ENCODE measurements at regions not wholly inside any gene's neighbourhood (a gene's known extent, or its start where the extent isn't known, plus 50 kb on each side); places are given as distances from the start of the nearest gene placed in this dataset.
A peak's percentile ranks its signal among the peaks of the same experiment; 100 is the strongest.

GRCh38 chr1:60488847-60489246 is 415.3 kb upstream of the C1orf87 start:
- no peak overlapping the region for H3K4me3 ChIP-seq (ENCODE audit: low read depth, poor library complexity, severe bottlenecking)
- no peak for TF ChIP-seq CTCF (IDR thresholded peaks at IDR 0.05)
- TF ChIP-seq POLR2A (IDR thresholded peaks at IDR 0.05), result no peak
- DNase-seq (ENCODE audit: low spot score in 2 of 2), result peak in 1 of 2 donors; percentile 64
- intact Hi-C loops (cut with DNase I; ENCODE audit: low total_unique reads), result no loop called here

DNA sequence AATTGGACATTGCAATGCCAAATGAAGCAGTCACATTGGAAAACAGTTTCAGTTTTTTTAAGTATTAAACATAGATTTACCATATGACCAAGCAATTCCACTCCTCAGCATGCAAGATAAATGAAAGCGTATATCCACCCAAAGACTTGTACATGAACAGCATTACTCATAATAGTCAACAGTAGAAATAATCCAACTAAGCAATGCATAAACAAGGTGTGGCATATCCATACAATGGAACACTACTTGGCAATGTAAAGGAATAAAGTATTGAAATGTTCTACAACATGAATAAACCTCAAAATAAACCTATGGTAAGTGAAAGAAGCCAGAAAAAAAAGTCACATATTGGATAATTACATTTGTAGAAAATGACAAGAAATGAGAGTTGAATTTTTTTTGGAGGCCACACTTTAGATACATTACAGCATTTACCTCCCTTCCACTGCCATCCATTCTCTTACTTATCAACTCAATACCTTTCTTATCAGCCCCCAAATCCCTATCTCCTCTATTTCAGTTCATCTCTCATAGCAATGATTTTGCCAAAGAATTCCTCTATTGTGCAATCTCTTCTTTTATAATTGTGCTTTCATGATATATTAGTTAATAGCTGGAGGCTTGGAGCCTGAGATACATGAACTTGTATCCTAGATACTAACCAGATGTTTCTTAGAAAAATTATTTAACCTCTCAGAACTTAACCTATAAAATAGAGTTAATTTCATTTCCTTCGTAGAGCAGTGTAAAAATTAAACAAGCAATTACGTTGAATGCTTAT is 414.2 kb upstream of the C1orf87 start:
- intact Hi-C loops (cut with DNase I; ENCODE audit: low total_unique reads), result no loop called here
- WGBS, 2 donors, result 59 to 80% methylated on average over 3 of the region's 3 CpGs
- TF ChIP-seq POLR2A (IDR thresholded peaks at IDR 0.05) (no peak), CTCF (IDR thresholded peaks at IDR 0.05) (no peak)
- no peak overlapping the region for H3K4me3 ChIP-seq (ENCODE audit: low read depth, poor library complexity, severe bottlenecking)
- DNase-seq (ENCODE audit: low spot score in 2 of 2), result no peak

- WGBS, 2 donors, result 38 to 47% methylated on average over 3 of the region's 3 CpGs
Measured at GRCh38 chr1:60483509-60483908, 409.9 kb upstream of the C1orf87 start.

DNA sequence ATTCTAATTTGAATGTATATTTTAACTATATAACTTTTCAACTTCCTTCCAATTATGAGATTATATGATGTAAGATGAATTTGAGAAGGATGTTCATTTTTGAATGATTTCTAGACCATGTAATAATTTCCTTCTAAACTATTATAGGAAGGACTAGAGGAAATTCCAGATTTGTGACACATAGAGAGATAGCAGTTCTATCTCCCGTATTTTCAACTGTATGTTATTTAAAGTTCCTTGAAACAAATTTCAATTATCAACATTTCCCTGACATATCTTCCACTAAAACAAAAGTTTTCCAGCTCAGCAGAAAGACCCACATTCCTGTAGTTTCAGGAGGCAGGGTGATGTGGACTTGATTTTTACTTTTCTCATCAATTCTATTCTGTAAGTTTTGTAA is 396.7 kb upstream of the C1orf87 start:
- no peak overlapping the region for H3K4me3 ChIP-seq (ENCODE audit: low read depth, poor library complexity, severe bottlenecking)
- TF ChIP-seq POLR2A (IDR thresholded peaks at IDR 0.05), result no peak
- no peak for TF ChIP-seq CTCF (IDR thresholded peaks at IDR 0.05)
- intact Hi-C loops (cut with DNase I; ENCODE audit: low total_unique reads), result no loop called here
- DNase-seq (ENCODE audit: low spot score in 2 of 2), result no peak
- 54 to 62% methylated on average over 1 of the region's 1 CpG for WGBS, 2 donors

More at GRCh38 chr1:60483509-60483908, 409.9 kb upstream of the C1orf87 start:
- no peak overlapping the region for H3K4me3 ChIP-seq (ENCODE audit: low read depth, poor library complexity, severe bottlenecking)
- no peak for DNase-seq (ENCODE audit: low spot score in 2 of 2)
- intact Hi-C loops (cut with DNase I; ENCODE audit: low total_unique reads), result no loop called here
- TF ChIP-seq CTCF (IDR thresholded peaks at IDR 0.05) (no peak), POLR2A (IDR thresholded peaks at IDR 0.05) (no peak)

GRCh38 chr1:60463786-60464185 is 390.2 kb upstream of the C1orf87 start:
- H3K4me3 ChIP-seq (ENCODE audit: low read depth, poor library complexity, severe bottlenecking), result no peak overlapping the region
- TF ChIP-seq CTCF (IDR thresholded peaks at IDR 0.05) (no peak), POLR2A (IDR thresholded peaks at IDR 0.05) (no peak)
- WGBS, 2 donors, result 89 to 100% methylated on average over 1 of the region's 1 CpG
- intact Hi-C loops (cut with DNase I; ENCODE audit: low total_unique reads), result no loop called here
- DNase-seq (ENCODE audit: low spot score in 2 of 2), result no peak

- no peak for TF ChIP-seq CTCF (IDR thresholded peaks at IDR 0.05)
- intact Hi-C loops (cut with DNase I; ENCODE audit: low total_unique reads), result no loop called here
- no peak overlapping the region for H3K4me3 ChIP-seq (ENCODE audit: low read depth, poor library complexity, severe bottlenecking)
- DNase-seq (ENCODE audit: low spot score in 2 of 2), result no peak
- WGBS, 2 donors, result 93 to 96% methylated on average over 2 of the region's 2 CpGs
Measured at GRCh38 chr1:60463146-60463545, 389.6 kb upstream of the C1orf87 start.

Data from lower leg skin (tissue), 4 donors.